ENCODE measurements at regions not wholly inside any gene's neighbourhood (a gene's known extent, or its start where the extent isn't known, plus 50 kb on each side); places are given as distances from the start of the nearest gene placed in this dataset.
"Not testable (repeated sequence)": the region's sequence is repeated elsewhere in the genome, so short reads cannot be mapped to it uniquely, and the experiment has no call there.

DNA sequence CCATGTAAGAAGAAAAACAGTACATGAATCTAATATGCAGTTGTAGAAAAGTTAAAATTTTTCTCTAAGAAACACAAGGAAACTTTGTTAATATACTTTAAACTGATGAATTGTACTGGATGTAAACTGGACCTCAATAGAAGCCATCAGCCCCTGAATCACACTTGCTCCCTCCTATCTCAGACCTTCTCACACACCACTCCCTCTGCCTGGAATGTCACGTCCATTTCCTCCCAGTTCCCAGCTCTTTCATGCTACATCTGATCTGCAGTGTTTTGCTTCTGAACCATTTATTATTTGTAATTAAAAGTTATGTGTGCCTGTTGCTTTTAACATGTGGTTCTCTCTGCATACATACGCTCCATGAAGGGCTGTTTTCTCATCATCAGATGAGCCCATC lies 180.0 kb downstream of the FCRL5 start:
- not testable (repeated sequence) for DNase-seq (ENCODE audit: extremely low read depth in 1 of 11, low read depth in 9 of 11, low spot score in 4 of 11)

GRCh38 chr1:157371826-157372225 lies 180.5 kb downstream of the FCRL5 start:
- DNase-seq (ENCODE audit: extremely low read depth in 1 of 11, low read depth in 9 of 11, low spot score in 4 of 11) = no peak

- no peak for DNase-seq (ENCODE audit: extremely low read depth in 1 of 11, low read depth in 9 of 11, low spot score in 4 of 11)
Measured at GRCh38 chr1:157371221-157371620, 181.1 kb downstream of the FCRL5 start.

- no peak for DNase-seq (ENCODE audit: extremely low read depth in 1 of 11, low read depth in 9 of 11, low spot score in 4 of 11)
Measured at GRCh38 chr1:157370698-157371097, 181.6 kb downstream of the FCRL5 start.

- peak in 8 of 11 donors; percentile 8 to 39 (median 13) for DNase-seq (ENCODE audit: extremely low read depth in 1 of 11, low read depth in 9 of 11, low spot score in 4 of 11)
Measured at GRCh38 chr1:157369808-157370521, 182.3 kb downstream of the FCRL5 start.

DNA sequence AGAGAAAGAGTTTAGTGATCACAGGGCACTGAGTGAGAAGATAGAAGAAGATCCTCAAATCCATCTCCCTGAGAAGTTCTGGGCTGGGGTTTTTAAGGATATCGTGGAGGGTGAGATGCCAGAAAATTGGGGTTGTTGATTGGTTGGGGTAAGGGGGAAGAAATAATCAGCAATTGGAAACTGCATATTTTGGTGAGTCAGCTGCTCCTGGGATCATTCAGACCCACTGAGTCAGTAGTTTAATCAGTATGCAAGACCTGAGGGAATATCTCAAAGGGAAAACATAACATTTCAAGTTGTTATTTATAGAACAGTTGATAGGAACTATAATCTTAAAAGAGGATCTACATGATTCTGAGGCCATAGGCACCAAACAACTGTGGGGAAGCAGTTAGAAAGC lies 183.4 kb downstream of the FCRL5 start:
- DNase-seq (ENCODE audit: extremely low read depth in 1 of 11, low read depth in 9 of 11, low spot score in 4 of 11) = not testable (repeated sequence)

- no peak for DNase-seq (ENCODE audit: extremely low read depth in 1 of 11, low read depth in 9 of 11, low spot score in 4 of 11)
Measured at GRCh38 chr1:157368363-157368762, 184.0 kb downstream of the FCRL5 start.

GRCh38 chr1:157367870-157368269 lies 184.4 kb downstream of the FCRL5 start:
- DNase-seq (ENCODE audit: extremely low read depth in 1 of 11, low read depth in 9 of 11, low spot score in 4 of 11) = no peak

DNA sequence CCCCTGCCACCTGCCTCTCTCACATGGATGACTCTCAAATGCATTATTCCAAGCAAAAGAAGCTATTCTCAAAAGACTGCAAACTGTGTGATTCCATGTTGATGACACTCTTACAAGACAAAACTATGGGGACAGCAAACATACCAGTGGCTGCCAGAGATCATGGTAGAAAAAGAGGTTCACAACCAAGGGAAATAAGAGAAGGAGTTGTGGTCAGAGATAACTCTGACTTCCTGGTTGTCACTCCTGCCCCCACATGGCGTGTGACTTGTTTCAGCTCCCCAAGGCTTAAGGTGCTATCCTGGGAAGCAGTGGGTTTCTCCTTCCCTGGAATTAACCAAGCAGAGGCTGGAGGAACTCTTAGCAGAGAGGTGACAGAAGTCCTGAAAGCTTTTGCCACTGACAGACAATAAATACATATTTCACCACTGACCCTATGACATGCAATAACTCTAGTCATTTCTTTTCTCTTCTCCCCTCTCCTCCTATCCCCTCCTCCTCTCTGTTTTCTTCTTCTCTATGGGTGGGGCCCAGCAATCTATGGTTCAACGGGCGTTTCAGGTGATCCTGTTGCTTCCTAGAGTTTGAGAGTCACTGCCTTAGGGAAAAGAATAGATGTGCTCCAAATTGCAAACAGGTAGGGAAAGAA lies 185.1 kb downstream of the FCRL5 start:
- DNase-seq (ENCODE audit: extremely low read depth in 1 of 11, low read depth in 9 of 11, low spot score in 4 of 11) = no peak

DNA sequence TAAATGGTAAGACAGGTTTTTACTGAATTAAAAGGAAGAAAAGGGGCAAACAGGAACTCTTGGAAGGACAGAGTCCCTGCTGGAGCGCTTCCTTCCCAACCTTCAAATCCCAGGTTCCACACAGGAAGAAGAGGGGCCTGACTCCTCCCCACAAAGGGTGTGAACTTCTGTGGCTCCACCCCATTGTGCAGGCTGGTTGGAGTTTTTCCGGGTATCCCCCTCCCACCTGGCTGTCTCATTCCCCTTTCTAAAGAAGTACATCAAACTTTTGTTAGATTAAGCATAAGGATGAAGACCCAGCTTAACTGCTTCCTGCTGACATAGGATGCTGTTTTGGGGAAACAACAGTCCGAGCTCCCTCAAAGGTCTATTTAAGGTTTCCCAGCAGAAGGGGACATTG lies 187.7 kb downstream of the FCRL5 start:
- no peak for DNase-seq (ENCODE audit: extremely low read depth in 1 of 11, low read depth in 9 of 11, low spot score in 4 of 11)

GRCh38 chr1:157363660-157364140 lies 188.6 kb downstream of the FCRL5 start:
- DNase-seq (ENCODE audit: extremely low read depth in 1 of 11, low read depth in 9 of 11, low spot score in 4 of 11) = peak in 2 of 11 donors; percentile 2 to 8

DNA sequence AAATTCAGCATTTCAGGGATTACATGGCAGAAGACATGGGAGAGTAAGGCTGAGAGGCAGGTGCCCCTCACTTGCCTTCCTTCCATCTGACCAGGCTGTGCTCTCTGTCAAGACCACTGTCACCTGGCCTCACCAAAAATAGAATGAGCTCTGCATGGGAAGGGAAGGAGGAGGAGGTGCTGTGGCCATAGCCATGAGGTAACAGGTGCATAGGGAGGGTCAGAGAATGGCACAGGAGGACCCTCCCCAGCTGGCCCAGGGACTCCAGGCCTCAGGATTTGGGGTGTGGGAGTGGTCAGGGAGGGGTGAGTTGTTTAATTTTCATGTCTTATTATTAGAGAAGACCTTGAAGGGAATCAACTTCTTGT lies 192.3 kb downstream of the FCRL5 start:
- DNase-seq (ENCODE audit: extremely low read depth in 1 of 11, low read depth in 9 of 11, low spot score in 4 of 11) = no peak

- DNase-seq (ENCODE audit: extremely low read depth in 1 of 11, low read depth in 9 of 11, low spot score in 4 of 11) = no peak
Measured at GRCh38 chr1:157359314-157360022, 192.8 kb downstream of the FCRL5 start.

DNA sequence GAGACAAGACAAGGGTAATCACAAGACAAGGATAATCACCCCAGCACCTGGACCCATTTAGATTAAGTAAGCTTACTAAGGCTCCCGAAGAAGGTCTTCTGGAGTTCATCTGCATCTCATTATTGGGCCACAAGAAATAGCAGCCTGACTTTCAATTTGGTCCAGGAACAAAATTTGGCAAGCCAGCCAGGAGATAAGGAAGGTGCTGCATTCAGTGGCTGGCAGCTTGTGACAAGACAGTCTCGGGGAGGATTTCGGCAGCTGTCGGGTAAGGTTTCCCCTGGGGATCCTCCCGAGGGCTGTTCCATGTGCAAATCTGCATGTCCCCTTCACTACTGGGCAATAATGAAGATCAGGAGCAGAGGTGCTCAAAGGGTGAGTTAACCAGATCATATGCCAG lies 195.2 kb downstream of the FCRL5 start:
- DNase-seq (ENCODE audit: extremely low read depth in 1 of 11, low read depth in 9 of 11, low spot score in 4 of 11) = no peak

DNA sequence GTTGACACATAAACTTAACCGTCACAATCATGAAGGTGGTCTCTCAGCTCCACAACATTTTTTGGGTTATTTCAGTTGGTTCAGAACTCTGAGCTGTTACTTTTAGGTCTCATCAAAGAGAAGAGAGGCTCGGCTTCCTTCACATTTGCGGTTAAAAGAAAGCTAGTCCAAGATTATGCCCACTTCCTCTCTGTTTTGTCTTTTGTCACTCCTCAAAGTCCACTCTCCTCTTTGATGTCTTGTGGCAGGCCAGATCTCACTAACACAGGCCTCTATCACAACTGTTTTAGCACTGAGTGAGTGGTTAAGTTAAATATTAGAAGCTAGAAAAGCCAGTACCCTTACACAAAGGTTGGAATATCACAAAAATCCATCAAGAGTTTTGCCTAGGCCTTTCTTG lies 195.7 kb downstream of the FCRL5 start:
- DNase-seq (ENCODE audit: extremely low read depth in 1 of 11, low read depth in 9 of 11, low spot score in 4 of 11) = no peak

- no peak for DNase-seq (ENCODE audit: extremely low read depth in 1 of 11, low read depth in 9 of 11, low spot score in 4 of 11)
Measured at GRCh38 chr1:157353546-157353945, 198.8 kb downstream of the FCRL5 start.

DNA sequence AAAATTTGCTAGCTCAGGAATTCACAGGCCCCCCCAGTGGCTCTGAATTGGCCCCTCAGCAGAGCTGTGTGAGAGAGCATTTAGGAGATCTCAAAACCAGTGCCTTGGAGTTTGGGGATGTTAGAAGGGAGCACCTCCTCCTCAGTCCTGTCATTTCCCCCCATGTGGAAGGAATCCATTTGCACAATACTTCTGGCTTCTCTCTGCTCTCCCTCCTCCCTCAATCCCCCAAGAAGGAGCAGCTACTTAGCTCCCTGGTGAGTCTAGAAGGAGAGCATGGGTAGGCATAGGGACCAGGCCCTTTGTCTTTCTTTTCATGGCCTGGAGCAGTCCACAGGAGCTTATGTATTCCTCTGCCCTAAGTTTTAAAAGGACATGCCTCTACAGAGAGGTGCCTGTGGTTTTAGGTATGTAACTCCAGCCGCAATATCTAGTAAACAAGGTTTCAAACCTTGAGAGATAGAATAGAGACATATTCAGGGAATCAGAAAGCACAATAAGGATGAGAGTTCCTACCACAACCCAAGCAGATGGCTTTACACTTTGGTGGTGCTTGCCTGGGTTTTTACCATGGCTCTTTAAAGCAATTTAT lies 199.4 kb downstream of the FCRL5 start:
- DNase-seq (ENCODE audit: extremely low read depth in 1 of 11, low read depth in 9 of 11, low spot score in 4 of 11) = no peak

GRCh38 chr1:157352216-157352615 lies 200.1 kb downstream of the FCRL5 start:
- no peak for DNase-seq (ENCODE audit: extremely low read depth in 1 of 11, low read depth in 9 of 11, low spot score in 4 of 11)

- not testable (repeated sequence) for DNase-seq (ENCODE audit: extremely low read depth in 1 of 11, low read depth in 9 of 11, low spot score in 4 of 11)
Measured at GRCh38 chr1:157351800-157352199, 200.5 kb downstream of the FCRL5 start.

All from renal cortex interstitium (tissue), 11 donors.